ENCODE measurements at regions not wholly inside any gene's neighbourhood (a gene's known extent, or its start where the extent isn't known, plus 50 kb on each side); places are given as distances from the start of the nearest gene placed in this dataset.

DNA sequence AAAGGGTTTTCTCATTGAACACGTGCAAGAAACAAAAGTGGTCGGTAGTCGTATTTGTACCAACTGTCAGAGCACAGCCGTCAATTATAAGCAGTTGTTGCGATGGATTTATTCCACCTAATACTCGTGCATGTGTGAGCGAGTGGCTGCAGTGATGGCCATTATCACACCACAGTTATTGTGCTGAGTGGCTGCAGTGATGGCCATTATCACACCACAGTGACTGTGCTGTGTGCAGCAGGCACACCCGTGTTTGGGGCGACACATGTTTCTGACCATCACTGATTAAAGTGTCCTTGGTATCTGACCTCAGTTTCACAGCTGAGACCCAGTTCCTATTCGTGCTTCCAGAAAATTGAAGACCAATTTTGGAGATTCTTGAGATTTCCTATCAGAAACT is 142.9 kb upstream of the PFKP start:
- TF ChIP-seq, protein P1, sequence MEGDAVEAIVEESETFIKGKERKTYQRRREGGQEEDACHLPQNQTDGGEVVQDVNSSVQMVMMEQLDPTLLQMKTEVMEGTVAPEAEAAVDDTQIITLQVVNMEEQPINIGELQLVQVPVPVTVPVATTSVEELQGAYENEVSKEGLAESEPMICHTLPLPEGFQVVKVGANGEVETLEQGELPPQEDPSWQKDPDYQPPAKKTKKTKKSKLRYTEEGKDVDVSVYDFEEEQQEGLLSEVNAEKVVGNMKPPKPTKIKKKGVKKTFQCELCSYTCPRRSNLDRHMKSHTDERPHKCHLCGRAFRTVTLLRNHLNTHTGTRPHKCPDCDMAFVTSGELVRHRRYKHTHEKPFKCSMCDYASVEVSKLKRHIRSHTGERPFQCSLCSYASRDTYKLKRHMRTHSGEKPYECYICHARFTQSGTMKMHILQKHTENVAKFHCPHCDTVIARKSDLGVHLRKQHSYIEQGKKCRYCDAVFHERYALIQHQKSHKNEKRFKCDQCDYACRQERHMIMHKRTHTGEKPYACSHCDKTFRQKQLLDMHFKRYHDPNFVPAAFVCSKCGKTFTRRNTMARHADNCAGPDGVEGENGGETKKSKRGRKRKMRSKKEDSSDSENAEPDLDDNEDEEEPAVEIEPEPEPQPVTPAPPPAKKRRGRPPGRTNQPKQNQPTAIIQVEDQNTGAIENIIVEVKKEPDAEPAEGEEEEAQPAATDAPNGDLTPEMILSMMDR (conservative IDR thresholded peaks at IDR 0.05; ENCODE audit: low read depth in 2 of 2): no peak
- no peak for TF ChIP-seq POLR2AphosphoS5 (IDR thresholded peaks at IDR 0.05; ENCODE audit: low read depth)
- no peak for TF ChIP-seq EZH2phosphoT487 (IDR thresholded peaks at IDR 0.05; ENCODE audit: unreplicated experiment)
- TF ChIP-seq NANOG (IDR thresholded peaks at IDR 0.05; ENCODE audit: borderline replicate concordance): no peak
- TF ChIP-seq JUNB (IDR thresholded peaks at IDR 0.05; ENCODE audit: unreplicated experiment): no peak
